ENCODE measurements at regions not wholly inside any gene's neighbourhood (a gene's known extent, or its start where the extent isn't known, plus 50 kb on each side); places are given as distances from the start of the nearest gene placed in this dataset.
"Not testable (repeated sequence)": the region's sequence is repeated elsewhere in the genome, so short reads cannot be mapped to it uniquely, and the experiment has no call there.

- no CpG with 5 or more reads among the region's 1 CpG for WGBS (ENCODE audit: insufficient coverage)
- peaks cover 2% of the 10 kb centered on the region for H3K9me3 ChIP-seq (replicated peaks; ENCODE audit: control insufficient read depth, low read depth, low read length)
- H3K27ac ChIP-seq (ENCODE audit: low read length), result no peak overlapping the region
- H3K27me3 ChIP-seq (ENCODE audit: control insufficient read depth, insufficient read depth, low read length), result no peaks in the 10 kb centered on the region
- H3K36me3 ChIP-seq (ENCODE audit: control insufficient read depth, insufficient read depth, low read length), result no peaks in the 10 kb centered on the region
- H3K4me3 ChIP-seq (ENCODE audit: low read length), result no peak overlapping the region
- no peak for DNase-seq
- no peaks in the 10 kb centered on the region for H3K4me1 ChIP-seq (ENCODE audit: control insufficient read depth, insufficient read depth, low read length)
These were observed 66.3 kb upstream of the UFM1 start for GRCh38 chr13:38283346-38283745.

GRCh38 chr13:38265132-38265497 is 84.5 kb upstream of the UFM1 start:
- Histone ChIP-seq H3K36me3 (ENCODE audit: control insufficient read depth, insufficient read depth, low read length) (no peaks in the 10 kb centered on the region), H3K27ac (ENCODE audit: low read length) (no peak overlapping the region), H3K4me3 (ENCODE audit: low read length) (no peak overlapping the region), H3K9me3 (replicated peaks; ENCODE audit: control insufficient read depth, low read depth, low read length) (no peaks in the 10 kb centered on the region), H3K4me1 (ENCODE audit: control insufficient read depth, insufficient read depth, low read length) (no peaks in the 10 kb centered on the region), H3K27me3 (ENCODE audit: control insufficient read depth, insufficient read depth, low read length) (no peaks in the 10 kb centered on the region)
- 48% methylated on average over 2 of the region's 2 CpGs for WGBS (ENCODE audit: insufficient coverage)
- no peak for DNase-seq

GRCh38 chr13:38264363-38265131 is 85.1 kb upstream of the UFM1 start:
- DNase-seq, result no peak
- Histone ChIP-seq H3K4me1 (ENCODE audit: control insufficient read depth, insufficient read depth, low read length) (no peaks in the 10 kb centered on the region), H3K27me3 (ENCODE audit: control insufficient read depth, insufficient read depth, low read length) (no peaks in the 10 kb centered on the region), H3K27ac (ENCODE audit: low read length) (no peak overlapping the region), H3K4me3 (ENCODE audit: low read length) (no peak overlapping the region), H3K36me3 (ENCODE audit: control insufficient read depth, insufficient read depth, low read length) (no peaks in the 10 kb centered on the region), H3K9me3 (replicated peaks; ENCODE audit: control insufficient read depth, low read depth, low read length) (no peaks in the 10 kb centered on the region)
- whole genome bisulfite sequencing (ENCODE audit: insufficient coverage), result 65% methylated on average over 7 of the region's 9 CpGs

- Histone ChIP-seq H3K4me3 (ENCODE audit: low read length) (no peak overlapping the region), H3K36me3 (ENCODE audit: control insufficient read depth, insufficient read depth, low read length) (no peaks in the 10 kb centered on the region), H3K27ac (ENCODE audit: low read length) (no peak overlapping the region), H3K9me3 (replicated peaks; ENCODE audit: control insufficient read depth, low read depth, low read length) (no peaks in the 10 kb centered on the region), H3K4me1 (ENCODE audit: control insufficient read depth, insufficient read depth, low read length) (no peaks in the 10 kb centered on the region), H3K27me3 (ENCODE audit: control insufficient read depth, insufficient read depth, low read length) (no peaks in the 10 kb centered on the region)
- DNase-seq, result peak; percentile 5
These were observed 87.4 kb upstream of the UFM1 start for GRCh38 chr13:38262211-38262610.

GRCh38 chr13:38255600-38255999 is 94.1 kb upstream of the UFM1 start:
- H3K4me3 ChIP-seq (ENCODE audit: low read length), result no peak overlapping the region
- H3K27me3 ChIP-seq (ENCODE audit: control insufficient read depth, insufficient read depth, low read length), result no peaks in the 10 kb centered on the region
- DNase-seq, result no peak
- H3K4me1 ChIP-seq (ENCODE audit: control insufficient read depth, insufficient read depth, low read length), result no peaks in the 10 kb centered on the region
- H3K9me3 ChIP-seq (replicated peaks; ENCODE audit: control insufficient read depth, low read depth, low read length), result no peaks in the 10 kb centered on the region
- no peak overlapping the region for H3K27ac ChIP-seq (ENCODE audit: low read length)
- H3K36me3 ChIP-seq (ENCODE audit: control insufficient read depth, insufficient read depth, low read length), result no peaks in the 10 kb centered on the region

GRCh38 chr13:38239874-38240273 is 109.8 kb upstream of the UFM1 start:
- no peak for DNase-seq
- no peaks in the 10 kb centered on the region for H3K36me3 ChIP-seq (ENCODE audit: control insufficient read depth, insufficient read depth, low read length)
- H3K4me3 ChIP-seq (ENCODE audit: low read length), result no peak overlapping the region
- H3K27ac ChIP-seq (ENCODE audit: low read length), result no peak overlapping the region
- H3K9me3 ChIP-seq (replicated peaks; ENCODE audit: control insufficient read depth, low read depth, low read length), result no peaks in the 10 kb centered on the region
- no peaks in the 10 kb centered on the region for H3K27me3 ChIP-seq (ENCODE audit: control insufficient read depth, insufficient read depth, low read length)
- no peaks in the 10 kb centered on the region for H3K4me1 ChIP-seq (ENCODE audit: control insufficient read depth, insufficient read depth, low read length)

- H3K4me3 ChIP-seq (ENCODE audit: low read length), result no peak overlapping the region
- no peak overlapping the region for H3K27ac ChIP-seq (ENCODE audit: low read length)
- no peaks in the 10 kb centered on the region for H3K27me3 ChIP-seq (ENCODE audit: control insufficient read depth, insufficient read depth, low read length)
- peaks cover under 1% of the 10 kb centered on the region for H3K9me3 ChIP-seq (replicated peaks; ENCODE audit: control insufficient read depth, low read depth, low read length)
- DNase-seq, result no peak
- WGBS (ENCODE audit: insufficient coverage), result no CpG with 5 or more reads among the region's 2 CpGs
- no peaks in the 10 kb centered on the region for H3K4me1 ChIP-seq (ENCODE audit: control insufficient read depth, insufficient read depth, low read length)
- H3K36me3 ChIP-seq (ENCODE audit: control insufficient read depth, insufficient read depth, low read length), result no peaks in the 10 kb centered on the region
These were observed 121.3 kb upstream of the UFM1 start for GRCh38 chr13:38228322-38228721.

GRCh38 chr13:38226496-38226895 is 123.2 kb upstream of the UFM1 start:
- no peaks in the 10 kb centered on the region for H3K9me3 ChIP-seq (replicated peaks; ENCODE audit: control insufficient read depth, low read depth, low read length)

GRCh38 chr13:38223089-38223488 is 126.6 kb upstream of the UFM1 start:
- no peaks in the 10 kb centered on the region for H3K9me3 ChIP-seq (replicated peaks; ENCODE audit: control insufficient read depth, low read depth, low read length)
- no peak overlapping the region for H3K4me3 ChIP-seq (ENCODE audit: low read length)
- peak; percentile 57 for DNase-seq
- H3K27me3 ChIP-seq (ENCODE audit: control insufficient read depth, insufficient read depth, low read length), result no peaks in the 10 kb centered on the region
- no peak overlapping the region for H3K27ac ChIP-seq (ENCODE audit: low read length)
- no CpG with 5 or more reads among the region's 1 CpG for WGBS (ENCODE audit: insufficient coverage)
- H3K36me3 ChIP-seq (ENCODE audit: control insufficient read depth, insufficient read depth, low read length), result no peaks in the 10 kb centered on the region
- H3K4me1 ChIP-seq (ENCODE audit: control insufficient read depth, insufficient read depth, low read length), result no peaks in the 10 kb centered on the region

More at GRCh38 chr13:38226496-38226895, 123.2 kb upstream of the UFM1 start:
- no peak overlapping the region for H3K27ac ChIP-seq (ENCODE audit: low read length)
- no peaks in the 10 kb centered on the region for H3K27me3 ChIP-seq (ENCODE audit: control insufficient read depth, insufficient read depth, low read length)
- H3K4me3 ChIP-seq (ENCODE audit: low read length), result no peak overlapping the region
- no peaks in the 10 kb centered on the region for H3K36me3 ChIP-seq (ENCODE audit: control insufficient read depth, insufficient read depth, low read length)
- H3K4me1 ChIP-seq (ENCODE audit: control insufficient read depth, insufficient read depth, low read length), result no peaks in the 10 kb centered on the region
- DNase-seq, result no peak

GRCh38 chr13:38221120-38221519 is 128.5 kb upstream of the UFM1 start:
- not testable (repeated sequence) for DNase-seq; H3K36me3 ChIP-seq (ENCODE audit: control insufficient read depth, insufficient read depth, low read length); H3K27ac ChIP-seq (ENCODE audit: low read length); H3K27me3 ChIP-seq (ENCODE audit: control insufficient read depth, insufficient read depth, low read length); H3K4me1 ChIP-seq (ENCODE audit: control insufficient read depth, insufficient read depth, low read length); H3K9me3 ChIP-seq (replicated peaks; ENCODE audit: control insufficient read depth, low read depth, low read length); H3K4me3 ChIP-seq (ENCODE audit: low read length)
- 100% methylated on average over 1 of the region's 1 CpG for WGBS (ENCODE audit: insufficient coverage)

- Histone ChIP-seq H3K4me3 (ENCODE audit: low read length) (no peak overlapping the region), H3K9me3 (replicated peaks; ENCODE audit: control insufficient read depth, low read depth, low read length) (peaks cover 4% of the 10 kb centered on the region), H3K27me3 (ENCODE audit: control insufficient read depth, insufficient read depth, low read length) (no peaks in the 10 kb centered on the region), H3K4me1 (ENCODE audit: control insufficient read depth, insufficient read depth, low read length) (no peaks in the 10 kb centered on the region), H3K36me3 (ENCODE audit: control insufficient read depth, insufficient read depth, low read length) (no peaks in the 10 kb centered on the region), H3K27ac (ENCODE audit: low read length) (no peak overlapping the region)
- no CpG with 5 or more reads among the region's 2 CpGs for WGBS (ENCODE audit: insufficient coverage)
- no peak for DNase-seq
These were observed 133.5 kb upstream of the UFM1 start for GRCh38 chr13:38216181-38216580.
